ENCODE measurements at regions not wholly inside any gene's neighbourhood (a gene's known extent, or its start where the extent isn't known, plus 50 kb on each side); places are given as distances from the start of the nearest gene placed in this dataset.

DNA sequence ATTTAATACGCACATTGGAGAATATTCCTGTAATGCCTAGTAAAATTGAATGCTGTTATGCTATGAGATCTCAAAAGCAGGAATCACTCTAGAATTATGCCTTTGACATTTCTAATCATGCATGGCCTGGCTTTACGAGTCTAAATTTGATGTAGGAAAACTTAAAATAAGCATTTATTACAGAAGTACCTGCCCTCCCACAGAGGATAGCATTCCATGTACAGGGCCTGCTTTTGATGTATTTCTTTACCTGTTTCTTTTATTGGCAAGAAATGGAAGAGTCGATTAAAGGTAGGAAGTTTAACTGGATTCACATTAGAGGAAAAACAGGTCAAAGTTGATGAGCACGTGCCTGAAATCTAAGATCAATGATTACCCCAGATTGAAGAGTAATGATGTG is 219.5 kb downstream of the PCDH7 start:
- intact Hi-C loops (cut with DNase I): no loop called here
- Histone ChIP-seq H3K27me3 (ENCODE audit: control insufficient read depth, insufficient read depth, low read length) (no peaks in the 10 kb centered on the region), H3K4me1 (ENCODE audit: control insufficient read depth in 2 of 3, insufficient read depth in 2 of 3, low read depth in 1 of 3, low read length in 3 of 3) (no peaks in the 10 kb centered on the region), H3K4me3 (ENCODE audit: low read length in 3 of 3) (no peak overlapping the region), H3K36me3 (ENCODE audit: control insufficient read depth in 2 of 3, insufficient read depth in 3 of 3, low read length in 3 of 3) (no peaks in the 10 kb centered on the region), H3K9me3 (ENCODE audit: control insufficient read depth in 2 of 3, insufficient read depth in 1 of 3, low read length in 3 of 3) (no peaks in the 10 kb centered on the region), H3K9ac (ENCODE audit: low read length in 3 of 3) (no peak overlapping the region), H3K27ac (ENCODE audit: low read depth in 2 of 2, low read length in 2 of 2) (no peak overlapping the region)
- no peak for FAIRE-seq
- no peak for DNase-seq
- TF ChIP-seq, protein P1, sequence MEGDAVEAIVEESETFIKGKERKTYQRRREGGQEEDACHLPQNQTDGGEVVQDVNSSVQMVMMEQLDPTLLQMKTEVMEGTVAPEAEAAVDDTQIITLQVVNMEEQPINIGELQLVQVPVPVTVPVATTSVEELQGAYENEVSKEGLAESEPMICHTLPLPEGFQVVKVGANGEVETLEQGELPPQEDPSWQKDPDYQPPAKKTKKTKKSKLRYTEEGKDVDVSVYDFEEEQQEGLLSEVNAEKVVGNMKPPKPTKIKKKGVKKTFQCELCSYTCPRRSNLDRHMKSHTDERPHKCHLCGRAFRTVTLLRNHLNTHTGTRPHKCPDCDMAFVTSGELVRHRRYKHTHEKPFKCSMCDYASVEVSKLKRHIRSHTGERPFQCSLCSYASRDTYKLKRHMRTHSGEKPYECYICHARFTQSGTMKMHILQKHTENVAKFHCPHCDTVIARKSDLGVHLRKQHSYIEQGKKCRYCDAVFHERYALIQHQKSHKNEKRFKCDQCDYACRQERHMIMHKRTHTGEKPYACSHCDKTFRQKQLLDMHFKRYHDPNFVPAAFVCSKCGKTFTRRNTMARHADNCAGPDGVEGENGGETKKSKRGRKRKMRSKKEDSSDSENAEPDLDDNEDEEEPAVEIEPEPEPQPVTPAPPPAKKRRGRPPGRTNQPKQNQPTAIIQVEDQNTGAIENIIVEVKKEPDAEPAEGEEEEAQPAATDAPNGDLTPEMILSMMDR (IDR thresholded peaks at IDR 0.05; ENCODE audit: borderline replicate concordance, extremely low read depth, insufficient read depth): no peak

DNA sequence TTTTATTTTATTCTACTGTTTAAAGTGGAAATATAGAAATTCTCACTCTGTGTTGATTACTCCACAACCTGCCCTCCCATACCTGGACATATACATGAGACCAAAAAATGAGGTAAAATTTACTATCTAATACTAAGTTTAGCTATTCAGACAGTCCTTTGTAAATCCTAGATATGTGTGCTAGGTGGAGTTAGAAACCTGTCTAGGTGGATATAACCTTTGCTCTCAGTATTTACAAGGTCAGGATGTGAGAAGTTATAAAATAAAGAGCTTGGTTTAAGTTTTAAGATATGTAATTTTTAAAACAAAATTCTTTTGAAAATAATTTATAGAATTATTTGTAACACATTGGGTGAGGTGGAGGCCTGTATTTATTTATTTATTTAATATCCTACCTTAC is 221.5 kb downstream of the PCDH7 start:
- Histone ChIP-seq H3K4me1 (ENCODE audit: control insufficient read depth in 2 of 3, insufficient read depth in 2 of 3, low read depth in 1 of 3, low read length in 3 of 3) (peaks cover 0 to 2% (median 0%) of the 10 kb centered on the region in 3 donors), H3K4me3 (ENCODE audit: low read length in 3 of 3) (no peak overlapping the region), H3K27me3 (ENCODE audit: control insufficient read depth, insufficient read depth, low read length) (no peaks in the 10 kb centered on the region), H3K36me3 (ENCODE audit: control insufficient read depth in 2 of 3, insufficient read depth in 3 of 3, low read length in 3 of 3) (no peaks in the 10 kb centered on the region), H3K9me3 (ENCODE audit: control insufficient read depth in 2 of 3, insufficient read depth in 1 of 3, low read length in 3 of 3) (no peaks in the 10 kb centered on the region), H3K9ac (ENCODE audit: low read length in 3 of 3) (no peak overlapping the region), H3K27ac (ENCODE audit: low read depth in 2 of 2, low read length in 2 of 2) (no peak overlapping the region)
- FAIRE-seq: no peak
- TF ChIP-seq, protein P1 (IDR thresholded peaks at IDR 0.05; ENCODE audit: borderline replicate concordance, extremely low read depth, insufficient read depth): no peak
- intact Hi-C loops (cut with DNase I): no loop called here
- DNase-seq: no peak

DNA sequence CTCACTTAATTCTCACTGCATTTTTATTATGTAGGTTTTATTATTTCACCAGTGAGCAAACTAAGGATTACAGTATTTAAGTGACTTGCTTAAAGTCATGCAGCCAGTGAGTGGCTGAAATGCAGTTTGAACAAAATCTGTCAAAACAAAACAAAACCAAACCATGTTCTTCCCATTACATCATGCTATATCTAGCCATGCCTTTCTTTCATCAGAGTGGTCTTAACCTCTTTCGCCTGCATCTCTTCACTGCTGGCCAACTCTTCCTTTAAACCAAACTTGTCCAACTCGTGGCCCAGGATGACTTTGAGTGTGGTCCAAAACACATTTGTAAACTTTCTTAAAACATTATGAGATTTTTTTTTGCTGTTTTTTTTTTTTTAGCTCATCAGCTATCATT is 223.2 kb downstream of the PCDH7 start:
- no peak overlapping the region for H3K4me3 ChIP-seq (ENCODE audit: low read length in 3 of 3)
- H3K9ac ChIP-seq (ENCODE audit: low read length in 3 of 3): no peak overlapping the region
- DNase-seq (no peak), FAIRE-seq (no peak)
- no peak overlapping the region for H3K27ac ChIP-seq (ENCODE audit: low read depth in 2 of 2, low read length in 2 of 2)
- no peaks in the 10 kb centered on the region for H3K9me3 ChIP-seq (ENCODE audit: control insufficient read depth in 2 of 3, insufficient read depth in 1 of 3, low read length in 3 of 3)
- no peaks in the 10 kb centered on the region for H3K36me3 ChIP-seq (ENCODE audit: control insufficient read depth in 2 of 3, insufficient read depth in 3 of 3, low read length in 3 of 3)
- no peaks in the 10 kb centered on the region for H3K27me3 ChIP-seq (ENCODE audit: control insufficient read depth, insufficient read depth, low read length)
- TF ChIP-seq, protein P1 (IDR thresholded peaks at IDR 0.05; ENCODE audit: borderline replicate concordance, extremely low read depth, insufficient read depth): no peak
- intact Hi-C loops (cut with DNase I): no loop called here
- H3K4me1 ChIP-seq (ENCODE audit: control insufficient read depth in 2 of 3, insufficient read depth in 2 of 3, low read depth in 1 of 3, low read length in 3 of 3): peaks cover 0 to 2% (median 0%) of the 10 kb centered on the region in 3 donors

DNA sequence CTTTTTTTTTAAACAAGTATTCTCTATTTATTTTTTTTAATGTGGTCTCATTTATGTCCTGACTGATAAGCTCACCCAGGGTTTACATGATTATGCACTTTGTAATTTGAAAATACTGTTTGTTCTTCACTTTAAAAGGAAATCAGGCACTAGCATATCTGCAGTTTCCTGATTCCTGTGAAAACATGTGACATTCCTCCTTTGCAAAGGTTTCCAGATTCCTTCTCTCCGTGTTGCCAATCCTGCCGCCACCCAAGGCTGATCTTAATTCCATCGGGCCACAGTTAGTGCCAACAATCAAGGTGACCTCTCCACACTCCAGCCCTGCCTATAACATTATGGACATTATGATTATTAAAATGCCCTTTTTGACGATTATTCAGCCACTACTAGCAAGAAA is 225.4 kb downstream of the PCDH7 start:
- Histone ChIP-seq H3K9me3 (ENCODE audit: control insufficient read depth in 2 of 3, insufficient read depth in 1 of 3, low read length in 3 of 3) (no peaks in the 10 kb centered on the region), H3K9ac (ENCODE audit: low read length in 3 of 3) (no peak overlapping the region), H3K27me3 (ENCODE audit: control insufficient read depth, insufficient read depth, low read length) (no peaks in the 10 kb centered on the region), H3K27ac (ENCODE audit: low read depth in 2 of 2, low read length in 2 of 2) (no peak overlapping the region), H3K36me3 (ENCODE audit: control insufficient read depth in 2 of 3, insufficient read depth in 3 of 3, low read length in 3 of 3) (no peaks in the 10 kb centered on the region), H3K4me1 (ENCODE audit: control insufficient read depth in 2 of 3, insufficient read depth in 2 of 3, low read depth in 1 of 3, low read length in 3 of 3) (peaks cover 0 to 2% (median 0%) of the 10 kb centered on the region in 3 donors), H3K4me3 (ENCODE audit: low read length in 3 of 3) (no peak overlapping the region)
- FAIRE-seq (no peak), DNase-seq (no peak)
- TF ChIP-seq, protein P1 (IDR thresholded peaks at IDR 0.05; ENCODE audit: borderline replicate concordance, extremely low read depth, insufficient read depth): no peak
- intact Hi-C loops (cut with DNase I): no loop called here

Data from kidney (tissue), 13 donors.